Adrenal gland (tissue), 9 donors: ENCODE measurements at regions not wholly inside any gene's neighbourhood (a gene's known extent, or its start where the extent isn't known, plus 50 kb on each side); places are given as distances from the start of the nearest gene placed in this dataset.

Experiments used
- DNase-seq, 7 donors: peaks; one replicate each; pipeline ENCODE4 v3.0.0-alpha.2; 2019 to 2020
- H3K27ac ChIP-seq, 5 donors: fragments of 200-600 bp; sonication (generic) in 4 of 5; 1 replicate in 3 of 5; 2 replicates in 2 of 5; pipeline versions ENCODE4 v1.5.1 to v1.8.0; 2016 to 2020; ENCODE audit warnings: mild to moderate bottlenecking in 1 of 5
- H3K27me3 ChIP-seq: fragments of 200-600 bp; 2 replicates; pipeline ENCODE4 v1.8.0; 2021
- H3K36me3 ChIP-seq, 2 donors: fragments of 200-600 bp; replicated peaks in 1 of 2; 1 replicate in 1 of 2; 2 replicates in 1 of 2; pipeline versions ENCODE4 v1.5.1 to v1.8.0; 2018 to 2022
- H3K4me1 ChIP-seq, 2 donors: fragments of 200-600 bp; replicated peaks in 1 of 2; 1 replicate in 1 of 2; 2 replicates in 1 of 2; pipeline versions ENCODE4 v1.5.1 to v1.8.0; 2018 to 2021
- H3K4me3 ChIP-seq, 4 donors: fragments of 200-600 bp; sonication (generic) in 3 of 4; one replicate each; pipeline ENCODE4 v1.5.1; 2016 to 2018
- H3K9me3 ChIP-seq, 3 donors: fragments of 200-600 bp; sonication (generic) in 1 of 3; replicated peaks in 1 of 3; 1 replicate in 2 of 3; 2 replicates in 1 of 3; pipeline versions ENCODE4 v1.5.1 to v1.8.0; 2016 to 2021
- POLR2A ChIP-seq, 2 donors: fragments of 450-650 bp; IDR thresholded peaks; one replicate each; pipeline ENCODE4 v1.6.1; 2017; ENCODE audit warnings: antibody characterized with exemption in 2 of 2, mild to moderate bottlenecking in 2 of 2, moderate library complexity in 1 of 2
- WGBS, 4 donors: extraction: QIAGEN DNeasy Blood & Tissue Kit in 2 of 4; methylation state at CpG; one replicate each; pipeline versions ENCODE4 v1.1.5 to v1.1.7; 2013 to 2017; 5-methylcytosine and 5-hydroxymethylcytosine counted together
- intact Hi-C, 2 donors: fragments of 100-400 bp; cut with DNase I; formaldehyde crosslinking; loops; one replicate each; pipeline versions ENCODE4 v1.14.1 to v1.15.0; 2022 to 2023
- TF ChIP-seq, protein P1 (sequence below), 6 experiments: fragments of 450-650 bp in 4 of 6; fragments of 200-600 bp in 2 of 6; sonication (generic) in 1 of 6; IDR thresholded peaks; 1 replicate in 5 of 6; 2 replicates in 1 of 6; pipeline versions ENCODE4 v1.5.1 to v1.8.0; 2016 to 2021; ENCODE audit warnings: antibody characterized with exemption in 6 of 6, mild to moderate bottlenecking in 2 of 6, moderate library complexity in 1 of 6
- donor health status: healthy with polysubstance abuse.
- donor health status: Bipolar disorder and iron deficiency.
- donor health status: DM: yes; HTN: yes; CAD: no.
- donor health status: DM: no; HTN: no; CAD: no.
- donor health status: DM: no; HTN: no; CAD: no.

DNA sequence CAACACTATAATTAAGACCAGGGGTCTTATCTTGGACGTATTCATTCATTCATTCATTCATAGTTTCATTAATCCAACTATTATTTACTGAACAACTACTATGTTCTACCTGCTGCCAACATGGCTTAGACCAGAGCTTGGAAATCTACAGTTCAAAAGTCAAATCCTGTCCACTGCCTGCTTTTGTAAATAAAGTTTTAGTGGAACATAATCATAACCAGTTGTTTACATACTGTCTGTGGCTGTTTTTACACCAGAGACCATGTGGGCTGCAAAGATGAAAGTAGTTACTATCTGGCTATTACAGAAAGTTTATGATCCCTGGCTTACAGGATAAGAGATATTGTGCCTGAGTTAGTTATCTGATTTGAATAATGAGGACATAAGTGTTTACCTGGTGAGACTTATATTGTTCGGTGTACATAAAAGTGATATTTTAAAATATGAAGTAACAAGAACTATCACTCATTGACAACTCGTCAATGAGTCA is 567.7 kb downstream of the TFAP2B start:
- intact Hi-C loops: no loop called here
- WGBS, 4 donors: 43 to 78% (median 64%) methylated on average over 3 of the region's 3 CpGs

DNA sequence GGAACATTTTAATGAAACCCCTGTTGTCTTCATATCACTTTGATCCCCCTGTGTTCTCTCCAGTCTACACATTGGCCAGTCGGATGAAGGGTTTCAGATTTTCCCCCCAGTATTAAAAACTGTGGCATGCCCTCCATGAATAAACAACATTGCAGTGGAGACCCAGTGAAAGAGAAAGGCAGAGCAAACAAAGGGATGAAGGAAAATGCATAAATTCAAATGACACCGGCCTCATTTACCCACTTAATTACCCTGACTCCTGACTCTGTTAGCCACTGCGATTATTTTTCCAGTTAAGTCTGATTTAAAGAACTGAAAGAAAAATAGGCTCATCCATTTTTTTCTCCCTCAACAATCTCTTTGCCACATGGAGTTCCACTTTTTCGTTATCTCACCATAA is 569.2 kb downstream of the TFAP2B start:
- no peak overlapping the region for H3K4me3 ChIP-seq
- H3K27me3 ChIP-seq: no peaks in the 10 kb centered on the region
- no peaks in the 10 kb centered on the region for H3K4me1 ChIP-seq
- 58 to 66% (median 62%) methylated on average over 4 of the region's 4 CpGs for WGBS, 4 donors
- no peak overlapping the region for H3K27ac ChIP-seq
- no peaks in the 10 kb centered on the region for H3K36me3 ChIP-seq
- no peak for TF ChIP-seq POLR2A (IDR thresholded peaks at IDR 0.05)
- TF ChIP-seq, protein P1, sequence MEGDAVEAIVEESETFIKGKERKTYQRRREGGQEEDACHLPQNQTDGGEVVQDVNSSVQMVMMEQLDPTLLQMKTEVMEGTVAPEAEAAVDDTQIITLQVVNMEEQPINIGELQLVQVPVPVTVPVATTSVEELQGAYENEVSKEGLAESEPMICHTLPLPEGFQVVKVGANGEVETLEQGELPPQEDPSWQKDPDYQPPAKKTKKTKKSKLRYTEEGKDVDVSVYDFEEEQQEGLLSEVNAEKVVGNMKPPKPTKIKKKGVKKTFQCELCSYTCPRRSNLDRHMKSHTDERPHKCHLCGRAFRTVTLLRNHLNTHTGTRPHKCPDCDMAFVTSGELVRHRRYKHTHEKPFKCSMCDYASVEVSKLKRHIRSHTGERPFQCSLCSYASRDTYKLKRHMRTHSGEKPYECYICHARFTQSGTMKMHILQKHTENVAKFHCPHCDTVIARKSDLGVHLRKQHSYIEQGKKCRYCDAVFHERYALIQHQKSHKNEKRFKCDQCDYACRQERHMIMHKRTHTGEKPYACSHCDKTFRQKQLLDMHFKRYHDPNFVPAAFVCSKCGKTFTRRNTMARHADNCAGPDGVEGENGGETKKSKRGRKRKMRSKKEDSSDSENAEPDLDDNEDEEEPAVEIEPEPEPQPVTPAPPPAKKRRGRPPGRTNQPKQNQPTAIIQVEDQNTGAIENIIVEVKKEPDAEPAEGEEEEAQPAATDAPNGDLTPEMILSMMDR (IDR thresholded peaks at IDR 0.05): no peak
- intact Hi-C loops: no loop called here
- DNase-seq: no peak
- no peaks in the 10 kb centered on the region for H3K9me3 ChIP-seq

More for the DNA sequence above, 567.7 kb downstream of the TFAP2B start:
- Histone ChIP-seq H3K4me3 (no peak overlapping the region), H3K27ac (no peak overlapping the region), H3K27me3 (no peaks in the 10 kb centered on the region), H3K9me3 (no peaks in the 10 kb centered on the region), H3K4me1 (no peaks in the 10 kb centered on the region), H3K36me3 (no peaks in the 10 kb centered on the region)
- no peak for DNase-seq
- TF ChIP-seq POLR2A (IDR thresholded peaks at IDR 0.05): no peak

DNA sequence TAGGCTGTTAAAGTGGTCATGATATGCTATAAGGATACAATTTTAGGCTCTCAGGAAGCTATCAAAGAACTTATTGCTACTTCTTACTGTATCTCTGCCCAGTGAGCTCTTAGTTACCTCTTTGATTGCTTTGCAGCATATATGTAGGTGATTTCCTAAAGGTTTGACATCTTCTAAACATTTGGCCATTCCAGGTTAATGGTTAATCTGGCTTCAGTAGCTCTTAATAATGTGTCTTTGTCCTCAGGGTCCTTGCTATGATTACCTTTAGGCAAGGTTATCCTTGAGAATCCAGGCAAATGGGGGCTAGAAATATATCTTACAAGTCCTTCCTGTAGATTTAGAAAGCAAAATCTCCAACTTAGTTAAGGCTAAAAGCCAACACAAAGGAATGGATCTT is 575.4 kb downstream of the TFAP2B start:
- H3K36me3 ChIP-seq: no peaks in the 10 kb centered on the region
- no peaks in the 10 kb centered on the region for H3K27me3 ChIP-seq
- H3K9me3 ChIP-seq: no peaks in the 10 kb centered on the region
- no peak overlapping the region for H3K27ac ChIP-seq
- no peak overlapping the region for H3K4me3 ChIP-seq
- DNase-seq: no peak
- no peak for TF ChIP-seq POLR2A (IDR thresholded peaks at IDR 0.05)
- TF ChIP-seq, protein P1 (IDR thresholded peaks at IDR 0.05): no peak
- H3K4me1 ChIP-seq: no peaks in the 10 kb centered on the region
- intact Hi-C loops: no loop called here

DNA sequence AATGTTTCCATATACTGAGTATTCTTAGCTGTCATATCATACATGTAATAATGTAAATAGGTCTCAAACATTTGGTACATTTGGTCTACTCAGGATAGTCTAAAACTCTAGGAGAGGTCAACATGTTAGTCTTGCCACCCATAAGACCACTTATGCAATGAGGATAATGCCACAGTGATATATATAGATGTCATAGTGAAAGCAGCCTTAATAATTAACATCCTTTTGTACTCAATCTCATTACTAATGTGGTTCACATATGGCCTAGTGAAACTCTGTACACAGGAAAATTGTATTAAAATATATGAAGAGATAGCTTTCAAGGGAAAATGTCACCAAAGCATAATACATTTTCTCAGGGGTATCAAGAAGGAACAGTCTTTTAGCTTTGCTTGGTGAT is 577.9 kb downstream of the TFAP2B start:
- Histone ChIP-seq H3K27ac (no peak overlapping the region), H3K27me3 (no peaks in the 10 kb centered on the region), H3K4me1 (no peaks in the 10 kb centered on the region), H3K9me3 (no peaks in the 10 kb centered on the region), H3K36me3 (no peaks in the 10 kb centered on the region), H3K4me3 (no peak overlapping the region)
- TF ChIP-seq, protein P1 (IDR thresholded peaks at IDR 0.05): no peak
- TF ChIP-seq POLR2A (IDR thresholded peaks at IDR 0.05): no peak
- no peak for DNase-seq
- intact Hi-C loops: no loop called here

DNA sequence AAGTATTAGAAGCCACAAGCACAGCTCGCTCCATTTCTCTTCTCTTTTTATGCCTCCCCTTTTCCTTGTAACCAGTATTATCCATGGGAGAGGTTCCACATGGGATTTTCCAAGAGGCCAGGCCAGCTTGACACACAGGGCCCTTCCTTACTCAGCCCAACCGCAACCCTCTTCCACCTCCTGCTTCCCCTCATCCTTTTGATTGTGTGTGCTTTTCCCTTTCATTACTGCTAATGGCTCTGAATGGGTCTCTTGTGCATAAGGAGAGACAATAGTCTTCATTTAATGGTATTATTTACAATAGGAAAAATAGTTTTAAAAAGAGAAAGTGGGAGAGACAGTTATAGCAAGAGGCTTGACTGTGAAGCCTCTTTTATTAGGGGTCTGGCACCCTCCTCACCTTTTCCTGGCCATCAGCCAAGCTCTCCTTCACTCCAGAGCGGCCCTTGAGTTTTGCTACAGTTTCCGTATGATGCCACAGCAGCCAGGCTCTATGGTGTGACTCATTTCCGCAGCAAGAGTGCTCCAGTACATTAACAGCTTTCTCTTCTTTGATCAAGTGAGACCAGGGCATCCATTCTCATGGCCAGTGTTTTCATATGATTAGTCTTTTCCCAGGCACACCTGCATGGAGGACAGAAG is 579.5 kb downstream of the TFAP2B start:
- DNase-seq: no peak
- Histone ChIP-seq H3K9me3 (no peaks in the 10 kb centered on the region), H3K27ac (no peak overlapping the region), H3K4me3 (no peak overlapping the region), H3K36me3 (no peaks in the 10 kb centered on the region), H3K27me3 (no peaks in the 10 kb centered on the region), H3K4me1 (no peaks in the 10 kb centered on the region)
- intact Hi-C loops: no loop called here
- no peak for TF ChIP-seq POLR2A (IDR thresholded peaks at IDR 0.05)
- TF ChIP-seq, protein P1 (IDR thresholded peaks at IDR 0.05): no peak
- WGBS, 4 donors: 66 to 80% (median 76%) methylated on average over 5 of the region's 5 CpGs
